ENCODE measurements at regions not wholly inside any gene's neighbourhood (a gene's known extent, or its start where the extent isn't known, plus 50 kb on each side); places are given as distances from the start of the nearest gene placed in this dataset.

- no peak for DNase-seq (ENCODE audit: low read depth in 2 of 3, low spot score in 2 of 3)
Measured at GRCh38 chr5:135205632-135206349, 171.8 kb upstream of the PITX1 start.

- no peak for DNase-seq (ENCODE audit: low read depth in 2 of 3, low spot score in 2 of 3)
Measured at GRCh38 chr5:135204151-135204600, 170.1 kb upstream of the PITX1 start.

- no peak for DNase-seq (ENCODE audit: low read depth in 2 of 3, low spot score in 2 of 3)
Measured at GRCh38 chr5:135203593-135204036, 169.6 kb upstream of the PITX1 start.

GRCh38 chr5:135203019-135203418 is 169.0 kb upstream of the PITX1 start:
- DNase-seq (ENCODE audit: low read depth in 2 of 3, low spot score in 2 of 3), result no peak

- no peak for DNase-seq (ENCODE audit: low read depth in 2 of 3, low spot score in 2 of 3)
Measured at GRCh38 chr5:135199919-135200318, 165.9 kb upstream of the PITX1 start.

- DNase-seq (ENCODE audit: low read depth in 2 of 3, low spot score in 2 of 3), result no peak
Measured at GRCh38 chr5:135196483-135196882, 162.5 kb upstream of the PITX1 start.

GRCh38 chr5:135195270-135195608 is 161.2 kb upstream of the PITX1 start:
- DNase-seq (ENCODE audit: low read depth in 2 of 3, low spot score in 2 of 3), result no peak

GRCh38 chr5:135194573-135195269 is 160.7 kb upstream of the PITX1 start:
- no peak for DNase-seq (ENCODE audit: low read depth in 2 of 3, low spot score in 2 of 3)

GRCh38 chr5:135194126-135194488 is 160.1 kb upstream of the PITX1 start:
- DNase-seq (ENCODE audit: low read depth in 2 of 3, low spot score in 2 of 3), result no peak

GRCh38 chr5:135193213-135194125 is 159.4 kb upstream of the PITX1 start:
- DNase-seq (ENCODE audit: low read depth in 2 of 3, low spot score in 2 of 3), result no peak

GRCh38 chr5:135192351-135192750 is 158.3 kb upstream of the PITX1 start:
- no peak for DNase-seq (ENCODE audit: low read depth in 2 of 3, low spot score in 2 of 3)

GRCh38 chr5:135191084-135191826 is 157.2 kb upstream of the PITX1 start:
- peak; percentile 43 to 52 (median 49) for DNase-seq (ENCODE audit: low read depth in 2 of 3, low spot score in 2 of 3)

- no peak for DNase-seq (ENCODE audit: low read depth in 2 of 3, low spot score in 2 of 3)
Measured at GRCh38 chr5:135190416-135191083, 156.5 kb upstream of the PITX1 start.

GRCh38 chr5:135189024-135189423 is 155.0 kb upstream of the PITX1 start:
- no peak for DNase-seq (ENCODE audit: low read depth in 2 of 3, low spot score in 2 of 3)

- no peak for DNase-seq (ENCODE audit: low read depth in 2 of 3, low spot score in 2 of 3)
Measured at GRCh38 chr5:135188233-135188914, 154.3 kb upstream of the PITX1 start.

GRCh38 chr5:135186662-135187522 is 152.9 kb upstream of the PITX1 start:
- no peak for DNase-seq (ENCODE audit: low read depth in 2 of 3, low spot score in 2 of 3)

GRCh38 chr5:135185481-135186065 is 151.5 kb upstream of the PITX1 start:
- no peak for DNase-seq (ENCODE audit: low read depth in 2 of 3, low spot score in 2 of 3)

- no peak for DNase-seq (ENCODE audit: low read depth in 2 of 3, low spot score in 2 of 3)
Measured at GRCh38 chr5:135184646-135185045, 150.6 kb upstream of the PITX1 start.

GRCh38 chr5:135183464-135183863 is 149.4 kb upstream of the PITX1 start:
- DNase-seq (ENCODE audit: low read depth in 2 of 3, low spot score in 2 of 3), result no peak
